H1 (cell line): ENCODE measurements at regions not wholly inside any gene's neighbourhood (a gene's known extent, or its start where the extent isn't known, plus 50 kb on each side); places are given as distances from the start of the nearest gene placed in this dataset.

ENCODE experiments used
- CTCF ChIA-PET: fragments of 300-600 bp; sonication (Branson Sonifier 250); formaldehyde crosslinking; loops from one replicate; lab custom pipeline; 2021; ENCODE audit not compliant: partially characterized antibody; lab: Charles Lee
- POLR2A ChIA-PET: fragments of 300-600 bp; sonication (Branson Sonifier 250); formaldehyde crosslinking; loops from one replicate; lab custom pipeline; 2021; ENCODE audit warnings: inconsistent platforms; ENCODE audit not compliant: partially characterized antibody; lab: Charles Lee
- DNase-seq, 2 experiments: peaks; one replicate each; pipeline versions ENCODE4 v3.0.0 to v3.0.0-alpha.2; 2010 to 2022; ENCODE audit warnings: low spot score in 2 of 2, low read depth in 1 of 2, mixed read lengths in 1 of 2
- FAIRE-seq: peaks from 2 replicates; lab custom pipeline; 2011; peaks lifted over from hg19 to GRCh38; lab: Jason Lieb, UNC
- H2AFZ ChIP-seq: 2 replicates; pipeline ENCODE4 v1.8.1; 2012; ENCODE audit warnings: low read length, inconsistent platforms
- H2AK5ac ChIP-seq: 2 replicates; pipeline ENCODE4 v1.6.1; 2013; ENCODE audit warnings: low read depth, low read length
- H2BK120ac ChIP-seq: replicated peaks from 2 replicates; pipeline ENCODE3; 2013; ENCODE audit warnings: low read depth, low read length, inconsistent platforms
- H2BK12ac ChIP-seq: 2 replicates; pipeline ENCODE4 v1.6.1; 2013; ENCODE audit warnings: low read depth, low read length
- H2BK15ac ChIP-seq: 2 replicates; pipeline ENCODE4 v1.6.1; 2013; ENCODE audit warnings: low read length
- H2BK20ac ChIP-seq: 2 replicates; pipeline ENCODE4 v1.6.1; 2013; ENCODE audit warnings: low read length
- H2BK5ac ChIP-seq: 2 replicates; pipeline ENCODE4 v1.6.1; 2013; ENCODE audit warnings: low read depth, low read length
- H3K14ac ChIP-seq: 2 replicates; pipeline ENCODE4 v1.6.1; 2013; ENCODE audit warnings: inconsistent platforms; ENCODE audit not compliant: insufficient read length
- H3K18ac ChIP-seq: 2 replicates; pipeline ENCODE4 v1.6.1; 2013; ENCODE audit warnings: low read length; ENCODE audit errors: extremely low read depth
- H3K23ac ChIP-seq: 2 replicates; pipeline ENCODE4 v1.6.1; 2013; ENCODE audit warnings: inconsistent platforms; ENCODE audit not compliant: insufficient read length
- H3K23me2 ChIP-seq: 2 replicates; pipeline ENCODE4 v1.6.1; 2013; ENCODE audit warnings: low read depth, low read length
- H3K27ac ChIP-seq: 2 replicates; pipeline ENCODE4 v1.6.1; 2011; ENCODE audit warnings: low read depth, low read length, inconsistent platforms
- H3K27me3 ChIP-seq, 4 experiments: replicated peaks in 1 of 4; 1 replicate in 1 of 4; 2 replicates in 3 of 4; pipeline versions ENCODE4 v1.6.1 to v1.8.1; 2011 to 2013; ENCODE audit warnings: low read length in 3 of 4, mild to moderate bottlenecking in 3 of 4, inconsistent platforms in 2 of 4, mixed read lengths in 2 of 4, moderate library complexity in 1 of 4; ENCODE audit not compliant: control insufficient read depth in 3 of 4, insufficient read depth in 3 of 4; ENCODE audit errors: extremely low read depth in 1 of 4
- H3K36me3 ChIP-seq, 4 experiments: 2 replicates each; pipeline versions ENCODE4 v1.6.1 to v1.8.1; 2011 to 2013; ENCODE audit warnings: mild to moderate bottlenecking in 4 of 4, low read length in 3 of 4, moderate library complexity in 2 of 4, control low read depth in 1 of 4, inconsistent platforms in 1 of 4; ENCODE audit not compliant: insufficient read depth in 4 of 4, control insufficient read depth in 2 of 4
- H3K4ac ChIP-seq: replicated peaks from 2 replicates; pipeline ENCODE3; 2013; ENCODE audit warnings: low read length, low read depth, mixed read lengths, inconsistent platforms; ENCODE audit not compliant: insufficient read length
- H3K4me1 ChIP-seq, 4 experiments: replicated peaks in 1 of 4; 1 replicate in 1 of 4; 2 replicates in 3 of 4; pipeline versions ENCODE4 v1.6.1 to v1.8.1; 2011 to 2013; ENCODE audit warnings: low read length in 3 of 4, inconsistent platforms in 2 of 4, mixed read lengths in 1 of 4; ENCODE audit not compliant: insufficient read depth in 4 of 4, control insufficient read depth in 3 of 4
- H3K4me2 ChIP-seq, 2 experiments: 2 replicates each; pipeline versions ENCODE4 v1.6.1 to v1.8.1; 2011 to 2013; ENCODE audit warnings: low read depth in 2 of 2, low read length in 2 of 2, control low read depth in 1 of 2, inconsistent platforms in 1 of 2, mild to moderate bottlenecking in 1 of 2; ENCODE audit not compliant: insufficient read depth in 1 of 2
- H3K4me3 ChIP-seq, 4 experiments: fragments of 200-600, 300-600 bp in 1 of 4; sonication (generic), shearing (Covaris generic), sonication (Bioruptor Twin) in 1 of 4; 2 replicates each; pipeline versions ENCODE4 v1.5.1 to v1.8.1; 2011 to 2016; ENCODE audit warnings: low read length in 4 of 4, low read depth in 3 of 4, control low read depth in 2 of 4, inconsistent platforms in 2 of 4, mild to moderate bottlenecking in 2 of 4, mixed read lengths in 1 of 4, moderate library complexity in 1 of 4; ENCODE audit not compliant: insufficient read depth in 2 of 4; ENCODE audit errors: extremely low read depth in 1 of 4
- H3K56ac ChIP-seq: replicated peaks from 2 replicates; pipeline ENCODE3; 2013; ENCODE audit warnings: low read depth, mild to moderate bottlenecking, mixed read lengths, low read length, inconsistent platforms; ENCODE audit not compliant: insufficient read length
- H3K79me1 ChIP-seq: 2 replicates; pipeline ENCODE4 v1.6.1; 2013; ENCODE audit warnings: low read depth, low read length, control low read depth
- H3K79me2 ChIP-seq, 2 experiments: 2 replicates each; pipeline versions ENCODE4 v1.6.1 to v1.8.1; 2012 to 2013; ENCODE audit warnings: low read length in 2 of 2, mild to moderate bottlenecking in 2 of 2, inconsistent platforms in 1 of 2; ENCODE audit not compliant: insufficient read depth in 2 of 2, control insufficient read depth in 1 of 2
- H3K9ac ChIP-seq, 4 experiments: replicated peaks in 1 of 4; 1 replicate in 1 of 4; 2 replicates in 3 of 4; pipeline versions ENCODE4 v1.6.1 to v1.8.1; 2011 to 2013; ENCODE audit warnings: low read depth in 3 of 4, low read length in 3 of 4, control low read depth in 2 of 4, mild to moderate bottlenecking in 2 of 4, moderate library complexity in 2 of 4, inconsistent platforms in 1 of 4; ENCODE audit errors: extremely low read depth in 1 of 4
- H3K9me3 ChIP-seq, 2 experiments: 2 replicates each; pipeline versions ENCODE4 v1.6.1 to v1.8.1; 2012 to 2013; ENCODE audit warnings: mild to moderate bottlenecking in 2 of 2, moderate library complexity in 2 of 2, control low read depth in 1 of 2, inconsistent platforms in 1 of 2, low read depth in 1 of 2, low read length in 1 of 2, mixed read lengths in 1 of 2; ENCODE audit not compliant: insufficient read depth in 2 of 2
- H4K20me1 ChIP-seq, 2 experiments: replicated peaks in 1 of 2; 2 replicates each; pipeline versions ENCODE3 to v1.8.1; 2011 to 2013; ENCODE audit warnings: inconsistent platforms in 2 of 2, low read length in 2 of 2, mild to moderate bottlenecking in 1 of 2; ENCODE audit not compliant: insufficient read depth in 2 of 2, control insufficient read depth in 1 of 2
- H4K5ac ChIP-seq: 2 replicates; pipeline ENCODE4 v1.6.1; 2013; ENCODE audit warnings: low read length, low read depth, mixed read lengths, inconsistent platforms; ENCODE audit not compliant: insufficient read length
- H4K8ac ChIP-seq: 2 replicates; pipeline ENCODE4 v1.8.0; 2013; ENCODE audit warnings: mild to moderate bottlenecking, moderate library complexity, low read length, inconsistent platforms; ENCODE audit not compliant: insufficient read depth; ENCODE audit errors: extremely low read depth
- H4K91ac ChIP-seq: replicated peaks from 2 replicates; pipeline ENCODE3; 2013; ENCODE audit warnings: low read length, mixed read lengths, inconsistent platforms; ENCODE audit not compliant: insufficient read length
- CEBPB ChIP-seq: IDR thresholded peaks from 2 replicates; pipeline ENCODE4 v1.6.1; 2012; ENCODE audit warnings: low read depth, low read length
- EP300 ChIP-seq, 2 experiments: IDR thresholded peaks; 1 replicate in 1 of 2; 2 replicates in 1 of 2; pipeline ENCODE4 v1.6.1; 2011 to 2012; ENCODE audit warnings: low read depth in 2 of 2, low read length in 2 of 2, mild to moderate bottlenecking in 2 of 2, borderline replicate concordance in 1 of 2, inconsistent platforms in 1 of 2, moderate library complexity in 1 of 2
- TEAD4 ChIP-seq: IDR thresholded peaks from 2 replicates; pipeline ENCODE4 v1.6.1; 2012; ENCODE audit warnings: low read depth, low read length, inconsistent platforms, mixed read lengths
- WGBS, 2 experiments: shearing (Covaris generic) in 1 of 2; methylation state at CpG; one replicate each; pipeline versions ENCODE4 v1.1.6 to v1.1.7; 2013 to 2015; ENCODE audit warnings: low lambda C conversion rate in 2 of 2, mixed read lengths in 2 of 2, inconsistent platforms in 1 of 2, low coverage in 1 of 2, missing lambda C conversion rate in 1 of 2; ENCODE audit not compliant: insufficient replicate concordance in 2 of 2, insufficient coverage in 1 of 2, insufficient read length in 1 of 2; ENCODE audit errors: extremely low coverage in 1 of 2, missing lambda C conversion rate in 1 of 2; 5-methylcytosine and 5-hydroxymethylcytosine counted together

- no peak overlapping the region for H3K9ac ChIP-seq
- 0 out of 2 replicates have a peak overlapping the region, but pooled peaks have one; percentile 61 for H2BK15ac ChIP-seq
- 71% methylated on average over 8 of the region's 8 CpGs; no CpG with 5 or more reads in 1 of the 2 experiments for WGBS, 2 experiments
- H4K5ac ChIP-seq = no peak overlapping the region
- H3K4me3 ChIP-seq = no peak overlapping the region
- no peak overlapping the region for H4K91ac ChIP-seq
- H3K27ac ChIP-seq = no peak overlapping the region
- H3K14ac ChIP-seq = no peak overlapping the region
- H3K18ac ChIP-seq = no peak overlapping the region
- no peak overlapping the region for H2AK5ac ChIP-seq
- no peak overlapping the region for H2BK5ac ChIP-seq
- H2BK12ac ChIP-seq = no peak overlapping the region
- TF ChIP-seq CEBPB (no peak), TEAD4 (no peak), EP300 (IDR thresholded peaks at IDR 0.05; ENCODE audit: borderline replicate concordance in 1 of 2, low read depth in 2 of 2, low read length in 2 of 2) (no peak)
- no peak overlapping the region for H2BK20ac ChIP-seq
- no peaks in the 10 kb centered on the region for H3K23me2 ChIP-seq
- no peak overlapping the region for H2BK120ac ChIP-seq
- ChIA-PET POLR2A (no interaction called here), CTCF (interaction anchor here (0.6 kb wide), 1 partner anchor 250 kb away, joined by 4 read pairs; no protein-coding TSS in a partner anchor)
- no peaks in the 10 kb centered on the region for H3K79me2 ChIP-seq
- no peaks in the 10 kb centered on the region for H3K27me3 ChIP-seq
- H3K4ac ChIP-seq = no peak overlapping the region
- H3K23ac ChIP-seq = no peak overlapping the region
- H3K9me3 ChIP-seq = no peaks in the 10 kb centered on the region; a peak in 1 of 4 replicates
- H4K8ac ChIP-seq = no peak overlapping the region
- DNase-seq (no peak), FAIRE-seq (no peak)
- H2AFZ ChIP-seq = no peak overlapping the region
- H4K20me1 ChIP-seq = peaks cover 0 to 1% of the 10 kb centered on the region in 2 experiments
- no peak overlapping the region for H3K56ac ChIP-seq
- no peaks in the 10 kb centered on the region for H3K4me1 ChIP-seq
- H3K79me1 ChIP-seq = no peaks in the 10 kb centered on the region
- no peaks in the 10 kb centered on the region for H3K36me3 ChIP-seq
- no peak overlapping the region for H3K4me2 ChIP-seq
These were observed 73.3 kb upstream of the SLC44A3 start for GRCh38 chr1:94746635-94747525.
